ENCODE measurements at regions not wholly inside any gene's neighbourhood (a gene's known extent, or its start where the extent isn't known, plus 50 kb on each side); places are given as distances from the start of the nearest gene placed in this dataset.

GRCh38 chr5:125049721-125050702, 303.6 kb upstream of the ZNF608 start:
- Histone ChIP-seq H3K4me3 (ENCODE audit: low read length) (no peak overlapping the region), H3K4me1 (ENCODE audit: control insufficient read depth, insufficient read depth, low read length) (no peaks in the 10 kb centered on the region), H3K27me3 (ENCODE audit: control insufficient read depth, insufficient read depth, low read length) (no peaks in the 10 kb centered on the region), H3K9me3 (ENCODE audit: control insufficient read depth, insufficient read depth, low read length) (no peaks in the 10 kb centered on the region), H3K36me3 (ENCODE audit: control insufficient read depth, insufficient read depth, low read length) (no peaks in the 10 kb centered on the region), H3K27ac (ENCODE audit: low read length) (no peak overlapping the region)
- no peak overlapping the region for H3K27ac Mint-ChIP-seq
- WGBS (ENCODE audit: insufficient coverage) = 91% methylated on average over 3 of the region's 6 CpGs
- H3K4me1 Mint-ChIP-seq = no peaks in the 10 kb centered on the region
- H3K27me3 Mint-ChIP-seq (ENCODE audit: low read depth in 2 of 2) = peaks cover 3 to 11% of the 10 kb centered on the region in 2 donors
- TF ChIP-seq, protein P1, sequence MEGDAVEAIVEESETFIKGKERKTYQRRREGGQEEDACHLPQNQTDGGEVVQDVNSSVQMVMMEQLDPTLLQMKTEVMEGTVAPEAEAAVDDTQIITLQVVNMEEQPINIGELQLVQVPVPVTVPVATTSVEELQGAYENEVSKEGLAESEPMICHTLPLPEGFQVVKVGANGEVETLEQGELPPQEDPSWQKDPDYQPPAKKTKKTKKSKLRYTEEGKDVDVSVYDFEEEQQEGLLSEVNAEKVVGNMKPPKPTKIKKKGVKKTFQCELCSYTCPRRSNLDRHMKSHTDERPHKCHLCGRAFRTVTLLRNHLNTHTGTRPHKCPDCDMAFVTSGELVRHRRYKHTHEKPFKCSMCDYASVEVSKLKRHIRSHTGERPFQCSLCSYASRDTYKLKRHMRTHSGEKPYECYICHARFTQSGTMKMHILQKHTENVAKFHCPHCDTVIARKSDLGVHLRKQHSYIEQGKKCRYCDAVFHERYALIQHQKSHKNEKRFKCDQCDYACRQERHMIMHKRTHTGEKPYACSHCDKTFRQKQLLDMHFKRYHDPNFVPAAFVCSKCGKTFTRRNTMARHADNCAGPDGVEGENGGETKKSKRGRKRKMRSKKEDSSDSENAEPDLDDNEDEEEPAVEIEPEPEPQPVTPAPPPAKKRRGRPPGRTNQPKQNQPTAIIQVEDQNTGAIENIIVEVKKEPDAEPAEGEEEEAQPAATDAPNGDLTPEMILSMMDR (IDR thresholded peaks at IDR 0.05) = no peak
- H3K4me3 Mint-ChIP-seq = no peak overlapping the region
- intact Hi-C loops (cut with micrococcal nuclease) = no loop called here
- H3K36me3 Mint-ChIP-seq = no peaks in the 10 kb centered on the region
- no peak for ATAC-seq
- no peaks in the 10 kb centered on the region for H3K9me3 Mint-ChIP-seq
- DNase-seq = no peak

DNA sequence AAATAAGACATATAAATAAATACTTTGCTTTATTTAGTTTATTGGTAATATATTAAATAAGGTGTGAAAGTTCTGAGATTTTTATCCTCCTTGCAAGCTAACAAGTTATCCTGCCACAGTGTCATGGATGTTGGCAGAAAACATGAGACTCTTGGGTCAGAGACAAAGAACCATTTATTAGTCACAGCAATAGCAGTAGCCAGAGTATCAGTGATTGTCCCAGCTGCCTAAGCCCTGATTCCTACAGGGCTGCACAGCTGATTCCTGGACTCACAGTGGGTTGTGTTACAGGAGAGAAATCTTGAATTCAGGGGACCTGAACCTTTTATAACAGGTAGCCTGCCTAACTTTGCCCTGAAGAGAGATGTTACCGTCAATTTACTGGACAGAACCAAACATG, 304.5 kb upstream of the ZNF608 start:
- H3K4me3 ChIP-seq (ENCODE audit: low read length) = no peak overlapping the region
- WGBS (ENCODE audit: insufficient coverage) = 100% methylated on average over 1 of the region's 1 CpG
- H3K27ac Mint-ChIP-seq = no peak overlapping the region
- no peaks in the 10 kb centered on the region for H3K4me1 ChIP-seq (ENCODE audit: control insufficient read depth, insufficient read depth, low read length)
- no peaks in the 10 kb centered on the region for H3K27me3 ChIP-seq (ENCODE audit: control insufficient read depth, insufficient read depth, low read length)
- H3K9me3 Mint-ChIP-seq = no peaks in the 10 kb centered on the region
- no peaks in the 10 kb centered on the region for H3K36me3 Mint-ChIP-seq
- H3K36me3 ChIP-seq (ENCODE audit: control insufficient read depth, insufficient read depth, low read length) = no peaks in the 10 kb centered on the region
- intact Hi-C loops (cut with micrococcal nuclease) = no loop called here
- H3K4me1 Mint-ChIP-seq = peaks cover 1% of the 10 kb centered on the region in 2 donors
- no peak for ATAC-seq
- H3K4me3 Mint-ChIP-seq = no peak overlapping the region
- TF ChIP-seq, protein P1 (IDR thresholded peaks at IDR 0.05) = no peak
- no peaks in the 10 kb centered on the region for H3K9me3 ChIP-seq (ENCODE audit: control insufficient read depth, insufficient read depth, low read length)
- no peak overlapping the region for H3K27ac ChIP-seq (ENCODE audit: low read length)
- no peak for DNase-seq
- H3K27me3 Mint-ChIP-seq (ENCODE audit: low read depth in 2 of 2) = peaks cover 3% of the 10 kb centered on the region in 2 donors

GRCh38 chr5:125052584-125052983, 306.1 kb upstream of the ZNF608 start:
- Mint-ChIP-seq H3K4me1 (peaks cover 5 to 6% of the 10 kb centered on the region in 2 donors), H3K36me3 (no peaks in the 10 kb centered on the region), H3K27me3 (ENCODE audit: low read depth in 2 of 2) (peaks cover 0 to 3% of the 10 kb centered on the region in 2 donors), H3K27ac (no peak overlapping the region), H3K9me3 (no peaks in the 10 kb centered on the region), H3K4me3 (no peak overlapping the region)
- 94% methylated on average over 6 of the region's 7 CpGs for WGBS (ENCODE audit: insufficient coverage)
- Histone ChIP-seq H3K4me1 (ENCODE audit: control insufficient read depth, insufficient read depth, low read length) (no peaks in the 10 kb centered on the region), H3K36me3 (ENCODE audit: control insufficient read depth, insufficient read depth, low read length) (no peaks in the 10 kb centered on the region), H3K4me3 (ENCODE audit: low read length) (no peak overlapping the region), H3K9me3 (ENCODE audit: control insufficient read depth, insufficient read depth, low read length) (no peaks in the 10 kb centered on the region), H3K27me3 (ENCODE audit: control insufficient read depth, insufficient read depth, low read length) (no peaks in the 10 kb centered on the region), H3K27ac (ENCODE audit: low read length) (no peak overlapping the region)
- intact Hi-C loops (cut with micrococcal nuclease) = no loop called here
- ATAC-seq = no peak
- TF ChIP-seq, protein P1 (IDR thresholded peaks at IDR 0.05) = no peak
- DNase-seq = no peak

All from natural killer cell (primary cell).